ENCODE measurements at regions not wholly inside any gene's neighbourhood (a gene's known extent, or its start where the extent isn't known, plus 50 kb on each side); places are given as distances from the start of the nearest gene placed in this dataset.
A peak's percentile ranks its signal among the peaks of the same experiment; 100 is the strongest.
"Not testable (repeated sequence)": the region's sequence is repeated elsewhere in the genome, so short reads cannot be mapped to it uniquely, and the experiment has no call there.

GRCh38 chr3:166527325-166527724 lies 690.1 kb upstream of the BCHE start:
- H3K27ac ChIP-seq (ENCODE audit: low read depth, low read length): no peak overlapping the region
- no peaks in the 10 kb centered on the region for H3K9me3 ChIP-seq (ENCODE audit: control insufficient read depth in 1 of 2, low read length in 2 of 2)
- Mint-ChIP-seq H3K36me3 (no peaks in the 10 kb centered on the region), H3K9me3 (peaks cover 0 to 13% (median 7%) of the 10 kb centered on the region in 8 donors), H3K27me3 (no peaks in the 10 kb centered on the region), H3K4me1 (no peaks in the 10 kb centered on the region), H3K27ac (no peak overlapping the region), H3K4me3 (no peak overlapping the region)
- H3K36me3 ChIP-seq (ENCODE audit: insufficient read depth, low read length): no peaks in the 10 kb centered on the region
- intact Hi-C loops (cut with micrococcal nuclease): no loop called here
- POLR2A ChIA-PET (ENCODE audit: partially characterized antibody): no interaction called here
- H3K27me3 ChIP-seq (ENCODE audit: insufficient read depth, low read length): no peaks in the 10 kb centered on the region
- H3K4me1 ChIP-seq (ENCODE audit: insufficient read depth, low read length): no peaks in the 10 kb centered on the region
- no peak for DNase-seq
- H3K4me3 ChIP-seq (ENCODE audit: low read length in 2 of 2): no peak overlapping the region
- CTCF ChIA-PET (ENCODE audit: partially characterized antibody): no interaction called here

- H3K36me3 ChIP-seq (ENCODE audit: insufficient read depth, low read length): no peaks in the 10 kb centered on the region
- POLR2A ChIA-PET (ENCODE audit: partially characterized antibody): no interaction called here
- H3K4me3 ChIP-seq (ENCODE audit: low read length in 2 of 2): no peak overlapping the region
- Mint-ChIP-seq H3K4me3 (no peak overlapping the region), H3K27ac (no peak overlapping the region), H3K36me3 (no peaks in the 10 kb centered on the region), H3K27me3 (no peaks in the 10 kb centered on the region), H3K9me3 (peaks cover 0 to 12% (median 5%) of the 10 kb centered on the region in 8 donors), H3K4me1 (no peaks in the 10 kb centered on the region)
- H3K9me3 ChIP-seq (ENCODE audit: control insufficient read depth in 1 of 2, low read length in 2 of 2): no peaks in the 10 kb centered on the region
- no peaks in the 10 kb centered on the region for H3K27me3 ChIP-seq (ENCODE audit: insufficient read depth, low read length)
- H3K4me1 ChIP-seq (ENCODE audit: insufficient read depth, low read length): no peaks in the 10 kb centered on the region
- H3K27ac ChIP-seq (ENCODE audit: low read depth, low read length): no peak overlapping the region
- CTCF ChIA-PET (ENCODE audit: partially characterized antibody): no interaction called here
- intact Hi-C loops (cut with micrococcal nuclease): no loop called here
- no peak for DNase-seq
Measured at GRCh38 chr3:166526881-166527280, 689.7 kb upstream of the BCHE start.

- Histone ChIP-seq H3K27ac (ENCODE audit: low read depth, low read length) (no peak overlapping the region), H3K9me3 (ENCODE audit: control insufficient read depth in 1 of 2, low read length in 2 of 2) (no peaks in the 10 kb centered on the region), H3K36me3 (ENCODE audit: insufficient read depth, low read length) (no peaks in the 10 kb centered on the region), H3K4me3 (ENCODE audit: low read length in 2 of 2) (no peak overlapping the region), H3K27me3 (ENCODE audit: insufficient read depth, low read length) (no peaks in the 10 kb centered on the region), H3K4me1 (ENCODE audit: insufficient read depth, low read length) (no peaks in the 10 kb centered on the region)
- H3K36me3 Mint-ChIP-seq: no peaks in the 10 kb centered on the region
- no peak for DNase-seq
- intact Hi-C loops (cut with micrococcal nuclease): no loop called here
- H3K27ac Mint-ChIP-seq: no peak overlapping the region
- no peak overlapping the region for H3K4me3 Mint-ChIP-seq
- H3K4me1 Mint-ChIP-seq: no peaks in the 10 kb centered on the region
- ChIA-PET CTCF (ENCODE audit: partially characterized antibody) (no interaction called here), POLR2A (ENCODE audit: partially characterized antibody) (no interaction called here)
- peaks cover 0 to 22% (median 6%) of the 10 kb centered on the region in 8 donors for H3K9me3 Mint-ChIP-seq
- H3K27me3 Mint-ChIP-seq: no peaks in the 10 kb centered on the region
Measured at GRCh38 chr3:166522017-166522416, 684.8 kb upstream of the BCHE start.

GRCh38 chr3:166519443-166519842 lies 682.2 kb upstream of the BCHE start:
- ChIA-PET CTCF (ENCODE audit: partially characterized antibody) (no interaction called here), POLR2A (ENCODE audit: partially characterized antibody) (no interaction called here)
- no peak overlapping the region for H3K4me3 ChIP-seq (ENCODE audit: low read length in 2 of 2)
- intact Hi-C loops (cut with micrococcal nuclease): no loop called here
- H3K4me3 Mint-ChIP-seq: no peak overlapping the region
- peaks cover 0 to 22% (median 8%) of the 10 kb centered on the region in 8 donors for H3K9me3 Mint-ChIP-seq
- DNase-seq: no peak
- no peaks in the 10 kb centered on the region for H3K4me1 Mint-ChIP-seq
- H3K27me3 Mint-ChIP-seq: no peaks in the 10 kb centered on the region
- no peak overlapping the region for H3K27ac ChIP-seq (ENCODE audit: low read depth, low read length)
- H3K27ac Mint-ChIP-seq: no peak overlapping the region
- no peaks in the 10 kb centered on the region for H3K36me3 ChIP-seq (ENCODE audit: insufficient read depth, low read length)
- no peaks in the 10 kb centered on the region for H3K9me3 ChIP-seq (ENCODE audit: control insufficient read depth in 1 of 2, low read length in 2 of 2)
- H3K4me1 ChIP-seq (ENCODE audit: insufficient read depth, low read length): no peaks in the 10 kb centered on the region
- no peaks in the 10 kb centered on the region for H3K27me3 ChIP-seq (ENCODE audit: insufficient read depth, low read length)
- no peaks in the 10 kb centered on the region for H3K36me3 Mint-ChIP-seq

- H3K9me3 ChIP-seq (ENCODE audit: control insufficient read depth in 1 of 2, low read length in 2 of 2): no peaks in the 10 kb centered on the region
- H3K27ac ChIP-seq (ENCODE audit: low read depth, low read length): no peak overlapping the region
- Mint-ChIP-seq H3K4me1 (no peaks in the 10 kb centered on the region), H3K27ac (no peak overlapping the region), H3K4me3 (no peak overlapping the region), H3K9me3 (peaks cover 3 to 28% (median 12%) of the 10 kb centered on the region in 8 donors), H3K27me3 (no peaks in the 10 kb centered on the region), H3K36me3 (no peaks in the 10 kb centered on the region)
- no peaks in the 10 kb centered on the region for H3K36me3 ChIP-seq (ENCODE audit: insufficient read depth, low read length)
- intact Hi-C loops (cut with micrococcal nuclease): no loop called here
- ChIA-PET POLR2A (ENCODE audit: partially characterized antibody) (no interaction called here), CTCF (ENCODE audit: partially characterized antibody) (no interaction called here)
- H3K4me3 ChIP-seq (ENCODE audit: low read length in 2 of 2): no peak overlapping the region
- H3K4me1 ChIP-seq (ENCODE audit: insufficient read depth, low read length): no peaks in the 10 kb centered on the region
- no peaks in the 10 kb centered on the region for H3K27me3 ChIP-seq (ENCODE audit: insufficient read depth, low read length)
- peak in 1 of 5 donors; percentile 31 for DNase-seq
Measured at GRCh38 chr3:166518040-166518439, 680.8 kb upstream of the BCHE start.

GRCh38 chr3:166510382-166510781 lies 673.2 kb upstream of the BCHE start:
- DNase-seq: no peak
- Histone ChIP-seq H3K27me3 (ENCODE audit: insufficient read depth, low read length) (no peaks in the 10 kb centered on the region), H3K4me1 (ENCODE audit: insufficient read depth, low read length) (no peaks in the 10 kb centered on the region), H3K36me3 (ENCODE audit: insufficient read depth, low read length) (no peaks in the 10 kb centered on the region), H3K4me3 (ENCODE audit: low read length in 2 of 2) (no peak overlapping the region), H3K9me3 (ENCODE audit: control insufficient read depth in 1 of 2, low read length in 2 of 2) (no peaks in the 10 kb centered on the region), H3K27ac (ENCODE audit: low read depth, low read length) (no peak overlapping the region)
- POLR2A ChIA-PET (ENCODE audit: partially characterized antibody): no interaction called here
- no peaks in the 10 kb centered on the region for H3K27me3 Mint-ChIP-seq
- no peaks in the 10 kb centered on the region for H3K4me1 Mint-ChIP-seq
- no peak overlapping the region for H3K27ac Mint-ChIP-seq
- intact Hi-C loops (cut with micrococcal nuclease): no loop called here
- H3K4me3 Mint-ChIP-seq: no peak overlapping the region
- peaks cover 3 to 33% (median 11%) of the 10 kb centered on the region in 8 donors for H3K9me3 Mint-ChIP-seq
- no peaks in the 10 kb centered on the region for H3K36me3 Mint-ChIP-seq
- CTCF ChIA-PET (ENCODE audit: partially characterized antibody): no interaction called here

GRCh38 chr3:166500420-166500819 lies 663.2 kb upstream of the BCHE start:
- H3K36me3 Mint-ChIP-seq; POLR2A ChIA-PET (ENCODE audit: partially characterized antibody); intact Hi-C loops (cut with micrococcal nuclease); H3K4me3 Mint-ChIP-seq; H3K4me1 ChIP-seq (ENCODE audit: insufficient read depth, low read length); H3K4me1 Mint-ChIP-seq; H3K36me3 ChIP-seq (ENCODE audit: insufficient read depth, low read length); H3K27me3 Mint-ChIP-seq; H3K9me3 ChIP-seq (ENCODE audit: control insufficient read depth in 1 of 2, low read length in 2 of 2); H3K4me3 ChIP-seq (ENCODE audit: low read length in 2 of 2); H3K27ac Mint-ChIP-seq; CTCF ChIA-PET (ENCODE audit: partially characterized antibody); DNase-seq; H3K27me3 ChIP-seq (ENCODE audit: insufficient read depth, low read length); H3K27ac ChIP-seq (ENCODE audit: low read depth, low read length): not testable (repeated sequence)
- H3K9me3 Mint-ChIP-seq: peaks cover 5 to 31% (median 13%) of the 10 kb centered on the region in 8 donors

GRCh38 chr3:166499636-166500035 lies 662.4 kb upstream of the BCHE start:
- DNase-seq: no peak
- H3K27me3 ChIP-seq (ENCODE audit: insufficient read depth, low read length): no peaks in the 10 kb centered on the region
- no peaks in the 10 kb centered on the region for H3K4me1 Mint-ChIP-seq
- no peak overlapping the region for H3K4me3 Mint-ChIP-seq
- POLR2A ChIA-PET (ENCODE audit: partially characterized antibody): no interaction called here
- H3K4me3 ChIP-seq (ENCODE audit: low read length in 2 of 2): no peak overlapping the region
- no peaks in the 10 kb centered on the region for H3K36me3 Mint-ChIP-seq
- H3K27ac Mint-ChIP-seq: no peak overlapping the region
- no peaks in the 10 kb centered on the region for H3K36me3 ChIP-seq (ENCODE audit: insufficient read depth, low read length)
- no peaks in the 10 kb centered on the region for H3K9me3 ChIP-seq (ENCODE audit: control insufficient read depth in 1 of 2, low read length in 2 of 2)
- H3K27ac ChIP-seq (ENCODE audit: low read depth, low read length): no peak overlapping the region
- H3K9me3 Mint-ChIP-seq: peaks cover 5 to 31% (median 9%) of the 10 kb centered on the region in 8 donors
- CTCF ChIA-PET (ENCODE audit: partially characterized antibody): no interaction called here
- intact Hi-C loops (cut with micrococcal nuclease): no loop called here
- no peaks in the 10 kb centered on the region for H3K27me3 Mint-ChIP-seq
- no peaks in the 10 kb centered on the region for H3K4me1 ChIP-seq (ENCODE audit: insufficient read depth, low read length)
